Upper lobe of right lung (tissue), 1 donor: ENCODE measurements at regions not wholly inside any gene's neighbourhood (a gene's known extent, or its start where the extent isn't known, plus 50 kb on each side); places are given as distances from the start of the nearest gene placed in this dataset.

Source experiments
- ATAC-seq: fragments of 200-7000 bp; cut with Tn5 transposase; one replicate; pipeline ENCODE4 v1.9.1; 2020; ENCODE audit warnings: mild to moderate bottlenecking, moderate library complexity
- DNase-seq: peaks from one replicate; pipeline ENCODE4 v3.0.0-alpha.2; 2020
- H3K27ac ChIP-seq: fragments of 200-600 bp; one replicate; pipeline ENCODE4 v1.8.0; 2022
- H3K27me3 ChIP-seq: fragments of 200-600 bp; one replicate; pipeline ENCODE4 v1.8.0; 2022; ENCODE audit warnings: mild to moderate bottlenecking
- H3K36me3 ChIP-seq: fragments of 200-600 bp; one replicate; pipeline ENCODE4 v1.8.0; 2022
- H3K4me1 ChIP-seq: fragments of 200-600 bp; one replicate; pipeline ENCODE4 v1.8.0; 2022
- H3K4me3 ChIP-seq: fragments of 200-600 bp; one replicate; pipeline ENCODE4 v1.8.0; 2022; ENCODE audit warnings: mild to moderate bottlenecking
- H3K9me3 ChIP-seq: fragments of 200-600 bp; one replicate; pipeline ENCODE4 v1.8.0; 2022
- CTCF ChIP-seq: fragments of 200-600 bp; IDR thresholded peaks from one replicate; pipeline ENCODE4 v1.8.0; 2022; ENCODE audit warnings: antibody characterized with exemption
- intact Hi-C: fragments of 100-400 bp; cut with DNase I; formaldehyde crosslinking; loops from one replicate; pipeline ENCODE4 v1.11.0; 2022
- donor health status: DM: no; HTN: yes; CAD: no; lungs with severe emphysema.

- Histone ChIP-seq H3K4me3 (no peak overlapping the region), H3K27ac (no peak overlapping the region), H3K36me3 (no peaks in the 10 kb centered on the region), H3K4me1 (no peaks in the 10 kb centered on the region), H3K9me3 (no peaks in the 10 kb centered on the region), H3K27me3 (no peaks in the 10 kb centered on the region)
- intact Hi-C loops: no loop called here
- DNase-seq (no peak), ATAC-seq (no peak)
- no peak for TF ChIP-seq CTCF
These were observed 1092.8 kb downstream of the PCDH9 start for GRCh38 chr13:66137384-66137783.

GRCh38 chr13:66128692-66129269, 1101.4 kb downstream of the PCDH9 start:
- intact Hi-C loops: no loop called here
- Histone ChIP-seq H3K4me3 (no peak overlapping the region), H3K9me3 (no peaks in the 10 kb centered on the region), H3K4me1 (no peaks in the 10 kb centered on the region), H3K36me3 (no peaks in the 10 kb centered on the region), H3K27me3 (no peaks in the 10 kb centered on the region), H3K27ac (no peak overlapping the region)
- TF ChIP-seq CTCF: no peak
- ATAC-seq (no peak), DNase-seq (no peak)

- Histone ChIP-seq H3K9me3 (no peaks in the 10 kb centered on the region), H3K4me1 (no peaks in the 10 kb centered on the region), H3K27me3 (no peaks in the 10 kb centered on the region), H3K4me3 (no peak overlapping the region), H3K36me3 (no peaks in the 10 kb centered on the region), H3K27ac (no peak overlapping the region)
- DNase-seq (no peak), ATAC-seq (no peak)
- no peak for TF ChIP-seq CTCF
- intact Hi-C loops: no loop called here
These were observed 1101.9 kb downstream of the PCDH9 start for GRCh38 chr13:66128201-66128600.

- Histone ChIP-seq H3K36me3 (no peaks in the 10 kb centered on the region), H3K9me3 (no peaks in the 10 kb centered on the region), H3K27me3 (no peaks in the 10 kb centered on the region), H3K4me3 (no peak overlapping the region), H3K4me1 (no peaks in the 10 kb centered on the region), H3K27ac (no peak overlapping the region)
- TF ChIP-seq CTCF: no peak
- ATAC-seq: no peak
- DNase-seq: no peak
- intact Hi-C loops: no loop called here
These were observed 1112.6 kb downstream of the PCDH9 start for GRCh38 chr13:66117563-66117962.

- Histone ChIP-seq H3K27me3 (no peaks in the 10 kb centered on the region), H3K4me3 (no peak overlapping the region), H3K36me3 (no peaks in the 10 kb centered on the region), H3K9me3 (no peaks in the 10 kb centered on the region), H3K27ac (no peak overlapping the region), H3K4me1 (no peaks in the 10 kb centered on the region)
- TF ChIP-seq CTCF: no peak
- intact Hi-C loops: no loop called here
- DNase-seq (no peak), ATAC-seq (no peak)
These were observed 1116.1 kb downstream of the PCDH9 start for GRCh38 chr13:66113882-66114526.
